ENCODE measurements at regions not wholly inside any gene's neighbourhood (a gene's known extent, or its start where the extent isn't known, plus 50 kb on each side); places are given as distances from the start of the nearest gene placed in this dataset.
"Not testable (repeated sequence)": the region's sequence is repeated elsewhere in the genome, so short reads cannot be mapped to it uniquely, and the experiment has no call there.

DNA sequence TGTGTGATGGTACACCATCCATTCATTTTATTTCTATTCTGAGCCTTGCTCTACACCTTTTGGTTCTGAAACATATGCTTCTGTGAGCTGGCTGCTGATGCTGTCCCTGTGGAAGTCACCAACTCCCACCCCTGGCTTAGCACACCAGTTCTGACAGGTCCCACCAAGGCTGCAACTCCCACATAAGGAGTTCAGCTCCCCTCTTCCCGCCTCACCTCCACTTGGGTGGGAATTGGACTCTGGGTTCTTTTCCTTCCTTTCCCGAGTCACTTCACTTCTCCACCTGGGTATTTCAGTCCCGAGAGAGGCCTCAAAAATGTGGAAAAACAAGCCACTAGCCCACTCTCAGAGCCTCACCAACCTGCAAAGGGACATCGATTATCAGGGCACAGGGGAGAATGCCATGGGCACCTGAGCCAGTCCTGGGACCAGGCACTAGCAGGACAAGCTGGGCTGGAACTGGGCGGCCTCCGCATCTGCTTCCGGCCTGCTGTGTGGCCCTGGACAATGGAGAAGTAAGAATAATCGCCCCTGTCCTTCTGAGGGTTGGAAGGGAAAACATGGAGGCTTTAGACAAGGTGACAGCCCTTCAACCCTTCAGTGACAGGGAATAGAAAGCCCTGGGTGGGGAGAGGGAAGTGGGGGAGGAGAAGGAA lies 80.1 kb downstream of the IGLL1 start:
- Histone ChIP-seq H3K27me3 (ENCODE audit: low read depth) (peaks cover 52% of the 10 kb centered on the region), H3K36me3 (no peaks in the 10 kb centered on the region), H3K27ac (replicated peaks) (no peak overlapping the region), H3K4me3 (no peak overlapping the region), H3K4me1 (peaks cover 10% of the 10 kb centered on the region), H3K9me3 (replicated peaks) (no peaks in the 10 kb centered on the region)
- no peak for DNase-seq
- intact Hi-C loops (cut with micrococcal nuclease) = no loop called here
- TF ChIP-seq, protein P1, sequence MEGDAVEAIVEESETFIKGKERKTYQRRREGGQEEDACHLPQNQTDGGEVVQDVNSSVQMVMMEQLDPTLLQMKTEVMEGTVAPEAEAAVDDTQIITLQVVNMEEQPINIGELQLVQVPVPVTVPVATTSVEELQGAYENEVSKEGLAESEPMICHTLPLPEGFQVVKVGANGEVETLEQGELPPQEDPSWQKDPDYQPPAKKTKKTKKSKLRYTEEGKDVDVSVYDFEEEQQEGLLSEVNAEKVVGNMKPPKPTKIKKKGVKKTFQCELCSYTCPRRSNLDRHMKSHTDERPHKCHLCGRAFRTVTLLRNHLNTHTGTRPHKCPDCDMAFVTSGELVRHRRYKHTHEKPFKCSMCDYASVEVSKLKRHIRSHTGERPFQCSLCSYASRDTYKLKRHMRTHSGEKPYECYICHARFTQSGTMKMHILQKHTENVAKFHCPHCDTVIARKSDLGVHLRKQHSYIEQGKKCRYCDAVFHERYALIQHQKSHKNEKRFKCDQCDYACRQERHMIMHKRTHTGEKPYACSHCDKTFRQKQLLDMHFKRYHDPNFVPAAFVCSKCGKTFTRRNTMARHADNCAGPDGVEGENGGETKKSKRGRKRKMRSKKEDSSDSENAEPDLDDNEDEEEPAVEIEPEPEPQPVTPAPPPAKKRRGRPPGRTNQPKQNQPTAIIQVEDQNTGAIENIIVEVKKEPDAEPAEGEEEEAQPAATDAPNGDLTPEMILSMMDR (IDR thresholded peaks at IDR 0.05; ENCODE audit: borderline replicate concordance) = no peak

DNA sequence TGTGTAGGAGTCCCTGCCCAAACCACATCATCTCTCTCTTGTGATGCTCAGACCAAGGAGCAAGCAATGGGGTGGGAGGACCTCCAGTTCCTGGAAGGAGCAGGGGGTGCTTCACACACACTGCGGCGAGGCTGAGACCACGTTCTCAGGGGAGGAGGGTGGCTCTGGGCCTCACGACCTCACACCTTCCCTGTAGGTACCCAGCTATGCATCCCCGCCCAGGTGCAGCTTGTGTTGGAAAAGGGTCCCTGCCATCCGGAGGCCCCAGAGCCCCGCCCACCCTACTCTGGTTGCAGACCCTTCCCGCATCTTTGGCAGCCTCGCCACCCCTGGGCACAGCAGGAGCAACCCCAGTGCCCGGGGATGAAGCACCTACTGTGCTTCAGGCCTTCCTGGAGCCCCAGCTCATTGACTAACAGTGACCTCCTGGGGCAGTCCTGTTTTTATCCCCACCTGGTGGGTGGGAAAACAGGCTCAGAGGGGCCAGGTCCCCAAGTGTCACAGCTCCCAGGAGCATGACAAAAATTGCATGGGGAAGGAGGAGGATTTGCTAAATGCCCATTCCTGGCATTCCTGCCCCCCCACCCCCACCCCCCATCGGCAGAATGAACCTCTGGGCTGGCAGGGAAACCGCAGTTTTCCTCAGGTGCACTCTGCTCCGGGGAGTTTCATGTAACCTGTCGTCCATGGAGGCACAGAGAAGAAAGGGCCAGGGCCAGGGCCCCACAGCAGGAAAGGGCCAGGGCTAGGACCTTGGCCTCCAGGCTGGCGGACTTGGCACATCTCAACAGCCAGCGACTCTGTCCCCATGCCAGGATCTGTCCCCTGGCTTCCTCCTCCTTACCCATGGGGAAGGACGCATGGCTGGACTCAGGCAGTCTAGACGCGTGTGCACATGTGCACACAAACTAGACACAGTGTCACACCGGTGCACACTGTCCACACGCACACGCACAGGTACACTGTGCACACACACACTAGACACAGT lies 81.0 kb downstream of the IGLL1 start:
- Histone ChIP-seq H3K27ac (replicated peaks) (no peak overlapping the region), H3K36me3 (no peaks in the 10 kb centered on the region), H3K4me3 (no peak overlapping the region), H3K27me3 (ENCODE audit: low read depth) (peaks cover 52% of the 10 kb centered on the region), H3K4me1 (peaks cover 2% of the 10 kb centered on the region), H3K9me3 (replicated peaks) (no peaks in the 10 kb centered on the region)
- TF ChIP-seq, protein P1 (IDR thresholded peaks at IDR 0.05; ENCODE audit: borderline replicate concordance) = no peak
- intact Hi-C loops (cut with micrococcal nuclease) = no loop called here
- DNase-seq = no peak

DNA sequence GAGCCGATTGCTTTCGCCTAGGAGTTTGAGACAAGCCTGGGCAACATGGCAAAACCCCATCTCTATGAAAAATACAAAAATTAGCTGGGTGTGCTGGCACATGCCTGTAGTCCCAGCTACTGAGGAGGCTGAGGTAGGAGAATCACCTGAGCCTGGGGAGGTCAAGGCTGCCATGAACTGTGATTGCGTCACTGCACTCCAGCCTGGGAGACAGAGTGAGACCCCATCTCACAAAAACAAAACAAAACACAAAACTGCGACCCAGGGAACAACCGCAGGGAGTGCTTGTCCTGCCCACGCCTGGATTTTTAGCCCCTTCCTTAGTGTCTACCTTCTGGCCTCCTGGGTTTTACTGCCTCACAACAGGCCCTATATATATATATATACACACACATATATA lies 82.2 kb downstream of the IGLL1 start:
- H3K27me3 ChIP-seq (ENCODE audit: low read depth) = peaks cover 52% of the 10 kb centered on the region
- H3K4me3 ChIP-seq; intact Hi-C loops (cut with micrococcal nuclease); H3K27ac ChIP-seq (replicated peaks); H3K4me1 ChIP-seq; DNase-seq; H3K36me3 ChIP-seq; H3K9me3 ChIP-seq (replicated peaks): not testable (repeated sequence)

DNA sequence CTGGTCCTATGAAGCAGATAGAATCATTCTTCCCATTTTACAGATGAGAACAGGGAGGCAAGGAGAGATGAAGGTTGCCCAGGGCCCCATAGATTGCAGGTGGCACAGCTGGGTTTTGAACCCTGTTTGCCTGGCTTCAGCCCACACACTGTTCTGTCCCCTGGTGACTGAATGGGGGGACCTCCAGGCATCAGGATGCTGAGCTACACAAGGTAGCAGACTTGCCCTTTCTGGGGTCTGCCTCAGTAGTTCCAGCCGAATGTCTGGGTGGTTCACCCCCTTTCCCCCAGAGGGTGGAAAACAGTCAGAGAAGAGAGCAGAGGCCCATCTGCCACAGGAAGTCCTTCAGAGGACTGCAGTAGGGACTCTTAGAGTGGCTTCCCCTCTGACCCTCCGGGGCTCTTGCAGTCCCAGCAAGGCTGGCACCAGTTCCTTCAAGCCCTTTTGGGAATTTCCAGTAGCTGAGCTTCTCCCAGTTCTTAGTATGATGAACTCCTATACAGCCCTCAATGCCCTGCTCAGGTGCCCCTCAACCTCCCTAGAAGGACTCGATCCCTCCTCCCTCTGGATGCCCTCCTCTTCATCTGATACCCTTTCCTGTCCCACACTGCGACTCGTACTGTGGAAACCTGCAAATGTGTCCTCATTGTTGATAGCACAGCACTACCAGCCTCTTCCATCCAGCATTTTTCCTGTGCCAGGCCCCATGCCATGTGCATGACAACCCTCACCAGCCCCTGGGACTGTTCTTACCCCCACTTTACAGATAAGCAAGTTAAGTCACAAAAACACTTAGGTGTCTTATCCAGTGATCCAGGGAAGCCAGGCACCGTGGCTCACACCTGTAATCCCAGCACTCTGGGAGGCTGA lies 82.8 kb downstream of the IGLL1 start:
- no peaks in the 10 kb centered on the region for H3K9me3 ChIP-seq (replicated peaks)
- peaks cover 52% of the 10 kb centered on the region for H3K27me3 ChIP-seq (ENCODE audit: low read depth)
- H3K4me1 ChIP-seq = no peaks in the 10 kb centered on the region
- TF ChIP-seq, protein P1 (IDR thresholded peaks at IDR 0.05; ENCODE audit: borderline replicate concordance) = no peak
- H3K36me3 ChIP-seq = no peaks in the 10 kb centered on the region
- no peak for DNase-seq
- intact Hi-C loops (cut with micrococcal nuclease) = no loop called here
- H3K27ac ChIP-seq (replicated peaks) = no peak overlapping the region
- no peak overlapping the region for H3K4me3 ChIP-seq

DNA sequence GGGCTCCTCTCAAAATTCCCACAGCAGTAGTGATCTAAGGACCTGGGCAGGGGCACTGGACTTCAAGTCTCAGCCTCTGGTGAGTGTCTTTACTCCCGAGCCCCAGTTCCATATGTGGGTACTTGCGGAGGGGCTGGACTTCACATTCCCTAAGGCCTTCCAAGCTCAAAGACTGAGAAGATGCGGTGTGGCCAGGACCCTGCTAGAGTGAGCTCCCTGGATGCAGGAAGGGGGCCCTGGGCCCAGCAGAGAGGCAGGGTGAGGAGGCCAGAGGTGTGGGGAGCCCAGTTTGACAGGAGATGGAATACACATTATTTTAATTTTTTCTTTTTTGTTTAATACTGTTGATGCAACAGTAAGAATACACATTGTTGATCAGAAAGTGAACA lies 83.7 kb downstream of the IGLL1 start:
- no peaks in the 10 kb centered on the region for H3K4me1 ChIP-seq
- H3K9me3 ChIP-seq (replicated peaks) = no peaks in the 10 kb centered on the region
- H3K36me3 ChIP-seq = no peaks in the 10 kb centered on the region
- DNase-seq = no peak
- H3K27me3 ChIP-seq (ENCODE audit: low read depth) = peaks cover 51% of the 10 kb centered on the region
- H3K27ac ChIP-seq (replicated peaks) = no peak overlapping the region
- no peak overlapping the region for H3K4me3 ChIP-seq
- intact Hi-C loops (cut with micrococcal nuclease) = no loop called here
- TF ChIP-seq, protein P1 (IDR thresholded peaks at IDR 0.05; ENCODE audit: borderline replicate concordance) = no peak
